GM19372 (cell line): ENCODE measurements at regions not wholly inside any gene's neighbourhood (a gene's known extent, or its start where the extent isn't known, plus 50 kb on each side); places are given as distances from the start of the nearest gene placed in this dataset.
"Not testable (repeated sequence)": the region's sequence is repeated elsewhere in the genome, so short reads cannot be mapped to it uniquely, and the experiment has no call there.

Experiments used
- ATAC-seq: cut with Tn5 transposase; IDR thresholded peaks from one replicate; pipeline ENCODE4 v1.9.1; 2021; ENCODE audit warnings: mild to moderate bottlenecking, low read depth, moderate library complexity; ENCODE audit not compliant: unreplicated experiment

DNA sequence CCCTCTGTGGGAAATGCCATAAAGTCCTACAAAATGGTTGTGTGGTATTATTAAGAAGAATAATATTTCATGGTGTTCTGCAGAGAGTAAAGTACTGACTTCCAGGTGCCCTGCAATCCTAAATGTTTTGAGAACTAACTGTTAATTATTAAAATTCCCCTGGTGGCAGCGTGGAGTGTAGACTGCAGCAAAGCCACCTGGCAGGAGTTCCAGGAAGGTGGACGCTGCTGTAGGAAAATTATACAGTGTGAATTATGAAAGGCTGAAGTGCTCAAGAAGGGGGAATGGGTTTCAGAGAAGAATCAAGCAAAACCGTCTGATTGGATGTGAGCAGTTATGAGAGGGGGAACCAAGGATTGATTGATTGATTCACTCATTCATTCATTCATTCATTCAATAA, 572.4 kb upstream of the PPP2R3A start:
- ATAC-seq = no peak

DNA sequence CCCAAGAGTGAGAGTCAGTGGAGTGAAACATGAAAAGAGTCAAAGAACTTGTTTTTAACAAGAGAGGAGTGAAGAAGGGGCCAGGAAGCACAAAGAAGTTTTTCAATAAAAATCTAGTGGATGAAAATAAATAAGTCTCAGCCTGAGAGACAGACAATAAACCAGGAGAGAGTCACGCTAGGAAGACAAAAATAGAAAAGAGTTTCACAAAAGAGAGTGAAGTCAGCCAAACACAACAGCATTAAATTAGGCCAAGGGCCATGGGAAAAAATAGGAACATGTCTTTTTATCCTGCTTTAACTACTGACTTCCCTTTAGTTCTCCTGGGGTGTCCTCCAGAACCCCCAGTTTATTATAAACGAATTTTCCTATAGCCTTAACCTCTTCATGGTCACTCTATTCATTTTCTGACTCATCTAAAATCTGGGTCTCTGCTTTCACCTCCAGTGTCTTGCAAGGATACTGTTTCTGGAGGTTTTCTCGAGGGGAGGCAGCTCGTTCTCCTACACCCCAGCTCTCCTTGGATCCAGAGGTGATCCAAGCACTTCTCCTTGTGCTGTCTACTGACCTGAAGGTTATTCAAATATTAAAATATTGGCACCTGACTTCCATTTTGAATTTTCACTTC, 571.5 kb upstream of the PPP2R3A start:
- ATAC-seq = no peak

DNA sequence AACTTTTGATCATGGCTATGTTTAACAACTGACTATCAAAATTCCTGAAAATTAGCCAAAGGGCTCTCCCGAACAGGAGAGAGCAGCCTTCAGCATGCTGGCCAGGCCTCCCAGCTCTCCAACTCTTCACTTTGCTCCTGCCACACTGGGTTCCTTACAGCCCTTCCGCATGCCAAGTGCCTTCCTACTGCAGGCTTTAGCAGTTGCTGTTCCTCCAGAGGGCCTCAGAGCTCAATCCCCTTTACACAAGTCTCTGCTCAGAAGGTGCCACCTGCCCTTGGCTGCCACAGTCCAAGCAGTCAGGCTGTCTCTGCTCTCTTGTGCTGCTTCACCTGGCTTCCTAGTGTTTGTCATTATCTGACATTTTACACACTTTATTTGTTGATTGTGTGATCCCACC, 553.1 kb upstream of the PPP2R3A start:
- ATAC-seq = no peak

DNA sequence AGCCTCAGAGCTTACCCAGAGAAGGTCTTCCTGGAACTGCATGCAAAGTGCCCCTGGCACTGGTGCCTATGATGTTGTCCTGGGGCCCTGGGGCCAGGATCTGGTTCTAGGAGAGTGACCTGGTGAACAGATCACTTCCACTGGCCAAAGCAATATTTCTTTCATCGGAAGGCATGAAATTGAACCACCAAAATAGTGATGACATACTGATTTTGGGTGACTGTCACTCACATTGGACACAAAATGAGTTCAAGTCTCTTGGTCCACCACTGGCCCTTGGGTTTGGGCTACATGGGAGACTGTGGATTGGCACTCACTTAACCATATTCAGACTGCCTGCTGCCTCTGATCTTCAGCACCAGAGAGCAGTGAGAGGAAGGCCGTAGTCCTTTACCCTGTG, 549.3 kb upstream of the PPP2R3A start:
- ATAC-seq = no peak

DNA sequence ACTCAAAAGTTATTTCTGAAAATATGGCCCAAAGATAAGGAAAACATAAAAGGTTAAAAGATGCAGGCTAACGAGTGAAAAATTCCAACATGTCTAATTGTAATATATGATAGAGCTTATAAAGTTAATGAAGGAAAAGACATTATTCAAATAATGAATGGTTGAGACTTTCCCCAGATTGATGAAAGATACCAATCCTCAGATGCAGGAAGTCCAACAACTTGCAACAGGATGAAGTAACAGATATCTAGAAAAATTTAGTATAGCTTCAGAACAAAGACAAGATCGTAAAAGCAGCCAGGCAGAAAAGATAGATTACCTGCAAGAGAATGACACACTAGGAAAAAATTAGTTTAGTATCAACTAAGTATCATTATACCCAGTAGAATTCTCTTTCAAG, 546.4 kb upstream of the PPP2R3A start:
- ATAC-seq = no peak

DNA sequence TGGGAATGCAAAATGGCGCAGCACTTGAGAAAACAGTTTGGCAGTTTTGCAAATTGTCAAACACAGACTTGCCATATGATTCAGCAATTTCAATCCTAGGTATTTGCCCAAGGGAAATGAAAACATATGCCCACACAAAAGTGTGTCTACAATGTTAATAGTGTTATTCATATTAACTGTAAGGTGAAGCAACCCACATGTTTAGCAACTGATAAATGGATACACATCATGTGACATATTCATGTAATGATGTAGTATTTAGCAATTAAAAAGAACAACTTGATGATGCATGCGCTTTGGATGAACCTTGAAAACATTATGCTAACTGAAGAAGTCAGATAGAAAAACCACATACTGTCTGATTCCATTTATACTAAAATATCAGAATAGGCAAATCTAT, 539.0 kb upstream of the PPP2R3A start:
- no peak for ATAC-seq

DNA sequence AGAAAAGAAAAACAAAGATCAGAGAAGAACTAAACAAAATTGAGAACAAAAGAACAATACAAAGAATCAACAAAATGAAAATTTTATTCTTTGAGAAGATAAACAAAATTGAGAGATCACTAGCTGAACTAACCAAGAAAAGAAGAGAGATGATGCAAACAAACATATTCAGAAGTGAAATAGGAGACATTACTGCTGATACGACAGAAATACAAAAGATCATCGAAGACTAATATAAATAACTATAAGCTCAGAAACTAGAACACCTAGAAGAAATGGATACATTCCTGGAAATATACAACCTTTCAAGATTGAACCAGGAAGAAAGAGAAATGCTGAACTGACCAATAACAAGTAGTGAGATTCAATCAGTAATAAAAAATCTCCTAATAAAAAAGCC, 533.1 kb upstream of the PPP2R3A start:
- no peak for ATAC-seq

DNA sequence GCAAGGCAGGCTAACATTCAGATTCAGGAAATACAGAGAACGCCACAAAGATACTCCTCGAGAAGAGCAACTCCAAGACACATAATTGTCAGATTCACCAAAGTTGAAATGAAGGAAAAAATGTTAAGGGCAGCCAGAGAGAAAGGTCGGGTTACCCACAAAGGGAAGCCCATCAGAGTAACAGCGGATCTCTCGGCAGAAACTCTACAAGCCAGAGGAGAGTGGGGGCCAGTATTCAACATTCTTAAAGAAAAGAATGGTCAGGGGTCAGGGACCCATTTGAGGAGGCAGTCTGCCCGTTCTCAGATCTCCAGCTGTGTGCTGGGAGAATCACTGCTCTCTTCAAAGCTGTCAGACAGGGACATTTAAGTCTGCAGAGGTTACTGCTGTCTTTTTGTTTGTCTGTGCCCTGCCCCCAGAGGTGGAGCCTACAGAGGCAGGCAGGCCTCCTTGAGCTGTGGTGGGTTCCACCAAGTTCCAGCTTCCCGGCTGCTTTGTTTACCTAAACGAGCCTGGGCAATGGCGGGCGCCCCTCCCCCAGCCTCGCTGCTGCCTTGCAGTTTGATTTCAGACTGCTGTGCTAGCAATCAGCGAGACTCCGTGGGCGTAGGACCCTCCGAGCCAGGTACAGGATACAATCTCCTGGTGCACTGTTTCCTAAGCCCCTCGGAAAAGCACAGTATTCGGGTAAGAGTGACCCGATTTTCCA, 526.5 kb upstream of the PPP2R3A start:
- ATAC-seq = not testable (repeated sequence)

DNA sequence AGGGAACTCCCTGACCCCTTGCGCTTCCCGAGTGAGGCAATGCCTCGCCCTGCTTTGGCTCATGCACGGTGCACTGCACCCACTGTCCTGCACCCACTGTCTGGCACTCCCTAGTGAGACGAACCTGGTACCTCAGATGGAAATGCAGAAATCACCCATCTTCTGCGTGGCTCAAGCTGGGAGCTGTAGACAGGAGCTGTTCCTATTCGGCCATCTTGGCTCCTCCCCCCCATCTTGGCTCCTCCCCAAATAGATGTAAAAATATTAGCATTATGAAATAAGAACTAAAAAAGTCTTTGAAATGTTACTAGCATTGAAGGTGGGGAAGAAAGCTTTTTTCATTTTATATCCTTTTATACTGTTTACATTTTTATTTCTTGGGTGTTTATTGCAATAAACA, 525.9 kb upstream of the PPP2R3A start:
- not testable (repeated sequence) for ATAC-seq

DNA sequence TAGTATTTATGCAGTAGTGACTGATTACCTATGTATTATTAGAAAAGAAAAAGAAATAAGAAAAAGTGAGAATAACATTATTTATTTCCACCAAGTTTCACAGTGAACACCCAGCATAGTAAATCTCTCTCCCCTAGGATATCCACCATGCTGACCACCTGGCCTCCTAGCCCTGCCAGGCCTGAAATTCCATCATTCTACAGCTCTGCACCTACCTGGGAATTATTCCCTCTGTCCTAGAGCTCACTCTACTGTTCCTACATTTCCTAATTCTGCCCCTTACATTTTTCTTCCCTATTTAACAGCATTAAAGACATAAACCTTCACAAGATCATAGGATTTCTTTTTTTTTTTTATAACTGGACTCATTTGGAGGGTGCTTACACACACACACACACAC, 525.3 kb upstream of the PPP2R3A start:
- no peak for ATAC-seq

DNA sequence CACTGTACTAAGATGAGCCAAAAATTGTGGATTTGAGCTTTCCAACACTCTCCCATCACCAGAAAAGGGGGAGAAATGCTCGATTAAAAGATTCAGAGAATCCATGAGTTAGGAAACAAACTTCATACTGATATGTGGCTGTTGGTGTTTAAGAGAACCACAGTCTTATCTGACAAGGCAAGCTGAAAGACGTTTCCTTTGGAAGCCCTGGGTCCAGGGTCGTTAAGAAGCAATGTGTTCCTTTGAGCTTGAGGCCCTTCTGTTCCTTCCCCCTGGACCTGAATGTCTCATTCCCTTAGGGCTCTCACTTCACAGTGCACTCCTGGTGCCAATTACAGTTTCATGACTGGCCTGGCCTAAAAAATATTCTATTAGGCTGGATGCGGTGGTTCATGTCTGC, 524.8 kb upstream of the PPP2R3A start:
- no peak for ATAC-seq

DNA sequence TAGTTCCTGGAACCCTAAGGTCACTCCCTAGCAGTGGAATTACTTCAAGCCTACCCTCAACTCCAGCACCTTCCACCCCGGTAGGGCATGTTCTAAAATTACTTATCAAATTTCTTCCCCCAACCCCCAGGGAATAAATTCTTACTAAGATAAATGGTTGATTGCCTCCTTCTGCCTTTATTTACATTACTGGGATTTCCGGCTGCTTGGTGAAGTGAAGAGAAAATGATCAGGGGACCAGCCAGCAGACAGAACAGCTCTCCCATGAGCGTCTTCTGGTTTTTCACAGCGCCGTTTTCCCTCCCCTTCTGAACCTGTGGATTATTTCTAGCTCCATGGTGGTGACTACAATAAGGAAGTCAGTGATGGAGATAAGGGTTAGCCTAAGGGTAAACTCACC, 521.5 kb upstream of the PPP2R3A start:
- ATAC-seq = no peak

DNA sequence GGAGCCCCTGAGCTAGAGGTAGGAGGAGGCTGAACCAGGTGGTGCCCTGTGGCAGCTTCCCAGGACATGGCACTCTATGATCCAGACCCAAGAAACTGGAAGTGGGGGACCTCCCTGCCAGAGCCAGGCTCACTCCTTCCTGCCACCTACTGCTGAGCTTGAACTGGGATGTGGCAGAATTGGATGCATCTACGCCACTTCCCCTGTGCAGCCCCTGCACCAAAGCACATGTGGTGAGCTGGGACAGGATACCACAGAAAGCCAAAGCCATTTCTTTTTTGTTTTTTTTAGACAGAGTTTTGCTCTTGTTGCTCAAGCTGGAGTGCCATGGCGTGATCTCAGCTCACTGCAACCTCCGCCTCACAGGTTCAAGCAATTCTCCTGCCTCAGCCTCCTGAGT, 518.0 kb upstream of the PPP2R3A start:
- ATAC-seq = no peak

DNA sequence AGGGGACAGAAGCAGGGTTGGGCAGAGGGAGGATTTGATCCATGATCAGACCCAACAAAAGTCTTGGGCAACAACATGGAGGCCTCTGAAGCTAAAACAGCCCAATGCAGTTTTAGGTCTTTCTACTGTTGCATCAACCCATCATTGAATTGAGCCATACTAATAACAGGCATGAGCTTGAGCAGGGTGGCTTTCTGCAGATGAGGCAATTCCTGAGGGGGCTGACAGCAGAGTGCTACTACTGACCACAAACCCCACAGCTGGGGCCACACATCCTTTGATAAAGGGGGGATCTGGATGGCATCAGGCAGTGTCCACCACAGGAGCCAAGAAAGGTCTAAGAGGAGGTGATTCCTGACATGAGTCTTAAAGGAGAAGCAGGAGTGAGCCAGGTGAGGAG, 517.0 kb upstream of the PPP2R3A start:
- ATAC-seq = no peak

DNA sequence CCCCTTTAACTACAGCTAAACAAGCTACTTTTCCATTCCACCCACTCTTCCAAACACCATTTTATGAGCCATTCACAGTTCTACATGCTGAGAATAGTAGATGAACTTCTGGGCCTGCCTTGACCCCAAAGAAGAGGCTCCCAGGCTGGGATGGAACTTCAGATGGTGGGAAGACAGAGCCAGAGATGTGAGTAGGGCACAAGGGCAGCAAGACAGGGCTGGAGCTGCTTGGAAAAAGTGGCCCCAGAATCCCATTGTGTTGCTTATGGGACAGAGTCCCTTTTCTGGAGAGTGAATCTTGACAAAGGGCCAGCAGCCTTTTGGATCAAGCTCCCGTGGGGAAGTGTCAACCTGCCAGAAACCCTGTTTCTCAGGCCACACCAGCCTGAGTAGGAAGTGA, 516.5 kb upstream of the PPP2R3A start:
- ATAC-seq = no peak

DNA sequence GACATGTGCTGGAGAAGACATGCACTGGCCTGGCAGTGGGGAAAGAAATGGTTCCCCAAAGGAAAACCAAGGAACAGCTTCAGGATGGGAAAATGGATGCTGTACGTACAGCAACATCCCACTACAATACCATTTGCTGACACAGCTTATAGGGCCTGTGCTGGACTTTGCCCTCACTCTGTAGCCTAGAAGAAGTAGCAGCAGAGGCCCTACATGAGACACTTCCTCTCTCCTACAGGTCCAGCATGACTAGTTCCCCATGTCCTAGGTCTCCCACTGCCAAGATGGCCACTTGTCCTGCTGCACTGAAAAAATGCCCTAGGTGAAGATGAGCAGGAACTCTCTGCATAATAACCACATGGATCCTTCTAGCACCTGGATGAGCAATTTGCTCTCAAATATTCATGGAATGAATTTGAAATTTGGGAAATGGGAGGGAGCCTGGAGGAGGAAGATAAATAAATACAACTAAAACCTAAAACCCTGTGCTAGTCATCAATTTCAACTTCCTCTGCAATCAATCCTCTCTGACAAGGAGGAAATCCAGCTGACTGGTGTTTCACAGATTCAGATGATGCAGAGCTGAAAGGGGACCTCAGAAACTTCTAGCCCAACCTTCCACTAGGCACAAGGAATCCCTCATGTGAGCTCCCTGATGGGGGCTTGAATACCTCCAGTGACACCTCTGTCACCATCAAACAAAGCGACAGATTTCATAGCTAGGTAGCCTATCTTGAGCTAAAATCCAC, 514.3 kb upstream of the PPP2R3A start:
- no peak for ATAC-seq

DNA sequence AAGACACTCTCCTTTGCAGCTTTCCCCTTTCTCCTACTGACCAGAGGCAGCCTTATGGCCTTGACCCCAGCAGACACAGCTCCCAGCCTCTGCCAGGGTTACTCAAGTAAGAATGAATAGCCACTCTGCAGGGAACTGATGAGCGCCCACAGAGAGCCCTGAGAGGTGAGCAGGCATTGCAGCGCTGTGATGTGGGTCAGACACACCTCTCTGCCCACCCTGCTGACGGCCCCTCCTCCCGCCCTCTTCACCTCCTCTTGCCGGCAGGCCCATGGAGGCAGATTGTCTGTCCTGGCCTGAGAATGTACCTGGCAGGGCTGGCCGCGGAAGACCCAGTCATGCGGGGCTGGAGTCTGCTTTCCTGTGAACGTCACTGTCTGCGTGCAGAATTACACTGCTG, 512.6 kb upstream of the PPP2R3A start:
- no peak for ATAC-seq

DNA sequence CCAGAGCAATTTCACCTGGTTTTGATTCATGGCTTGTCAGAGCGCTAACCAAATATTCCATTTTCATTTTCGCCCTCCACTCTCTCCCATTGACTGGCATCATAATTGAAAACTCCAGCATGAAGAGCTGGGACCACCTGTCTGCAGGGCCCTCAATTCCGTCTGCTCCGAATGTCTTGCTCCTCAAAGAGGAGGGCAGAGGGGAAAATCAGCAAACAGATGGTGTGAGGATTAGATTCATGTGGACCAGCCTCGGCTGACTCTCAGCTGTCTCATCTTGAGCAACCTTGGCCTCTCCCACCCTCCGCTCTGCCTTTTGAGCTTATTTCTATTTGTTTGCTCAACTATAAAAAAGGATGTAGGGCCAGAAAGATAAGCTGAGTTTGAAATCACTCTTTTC, 512.2 kb upstream of the PPP2R3A start:
- ATAC-seq = no peak

DNA sequence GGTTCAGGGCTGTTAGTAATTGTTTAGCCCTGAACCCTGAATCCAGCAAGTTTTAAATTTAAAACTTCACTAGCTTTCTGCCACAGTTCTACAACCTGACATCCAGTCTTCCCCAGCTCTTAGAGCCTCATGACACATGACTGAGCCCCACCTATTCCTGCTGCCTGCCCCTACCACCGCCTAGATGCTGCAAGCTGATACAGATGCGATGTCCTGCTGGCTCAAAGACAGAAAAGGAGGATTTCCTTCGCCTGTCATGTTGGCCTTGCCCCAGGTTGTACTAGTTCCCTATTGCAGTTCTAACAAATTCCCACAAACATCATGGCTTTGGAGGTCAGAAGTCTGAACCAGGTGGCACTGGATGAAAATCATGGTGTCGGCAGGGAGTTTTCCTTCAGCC, 510.6 kb upstream of the PPP2R3A start:
- no peak for ATAC-seq

DNA sequence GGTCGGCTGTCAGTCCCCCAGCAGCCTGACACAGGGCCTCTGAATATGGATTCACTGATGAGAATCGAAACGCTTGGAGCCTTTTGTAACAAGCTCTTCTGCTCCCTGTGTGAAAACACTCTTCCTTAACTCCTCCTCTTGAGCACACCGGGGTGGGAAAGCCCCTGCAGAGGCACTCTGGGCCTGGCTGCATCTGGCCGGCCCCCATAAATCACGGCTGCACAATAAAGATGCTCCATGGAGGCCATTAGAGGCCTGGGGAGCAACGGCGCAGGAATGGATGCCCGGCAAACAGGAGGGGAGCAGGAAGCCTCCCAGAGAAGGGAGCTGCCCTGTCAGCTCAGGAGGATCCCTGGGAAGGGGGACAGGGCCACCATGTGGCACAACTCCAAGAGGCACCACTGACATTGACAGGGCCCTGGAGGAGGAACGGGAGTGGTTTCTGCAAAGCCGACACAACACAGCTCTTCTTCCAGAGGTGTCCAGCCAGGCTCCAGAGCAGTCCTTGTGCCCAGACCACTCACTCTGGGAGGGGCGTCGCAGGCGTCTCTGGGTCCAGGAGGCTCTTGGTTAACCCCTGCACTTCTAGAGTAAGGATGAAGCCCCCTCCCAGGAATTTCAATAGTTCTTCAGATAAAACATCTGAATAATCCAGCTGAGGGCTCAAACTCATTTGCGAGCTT, 509.3 kb upstream of the PPP2R3A start:
- ATAC-seq = no peak
